ENCODE measurements at regions not wholly inside any gene's neighbourhood (a gene's known extent, or its start where the extent isn't known, plus 50 kb on each side); places are given as distances from the start of the nearest gene placed in this dataset.
"Not testable (repeated sequence)": the region's sequence is repeated elsewhere in the genome, so short reads cannot be mapped to it uniquely, and the experiment has no call there.

- DNase-seq, result no peak
These were observed 50.3 kb upstream of the TMC1 start for GRCh38 chr9:72471096-72471495.

GRCh38 chr9:72467766-72468738, 53.4 kb upstream of the TMC1 start:
- no peak for DNase-seq

DNA sequence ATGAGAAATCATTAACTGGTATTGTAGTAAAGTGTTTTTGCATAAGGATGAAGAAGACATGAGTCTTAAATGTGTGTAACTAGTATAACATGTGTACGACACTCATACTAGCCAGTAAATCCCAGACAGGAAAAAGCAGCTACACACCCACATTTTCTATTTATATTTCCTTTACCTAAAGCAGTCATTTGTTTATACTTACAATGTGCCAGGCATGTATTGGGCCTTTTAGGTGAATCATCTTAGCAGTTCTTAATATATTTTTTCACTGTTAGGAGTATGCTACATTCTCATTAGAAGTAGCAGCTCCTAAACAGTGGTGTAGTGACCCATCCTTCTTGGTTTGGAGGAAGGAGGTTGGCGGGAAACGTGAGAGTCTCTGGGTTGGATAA, 55.8 kb upstream of the TMC1 start:
- no peak for DNase-seq

GRCh38 chr9:72464857-72465592, 56.4 kb upstream of the TMC1 start:
- peak in 2 of 58 donors; percentile 6 to 36 for DNase-seq

GRCh38 chr9:72462340-72462739, 59.1 kb upstream of the TMC1 start:
- no peak for DNase-seq

DNA sequence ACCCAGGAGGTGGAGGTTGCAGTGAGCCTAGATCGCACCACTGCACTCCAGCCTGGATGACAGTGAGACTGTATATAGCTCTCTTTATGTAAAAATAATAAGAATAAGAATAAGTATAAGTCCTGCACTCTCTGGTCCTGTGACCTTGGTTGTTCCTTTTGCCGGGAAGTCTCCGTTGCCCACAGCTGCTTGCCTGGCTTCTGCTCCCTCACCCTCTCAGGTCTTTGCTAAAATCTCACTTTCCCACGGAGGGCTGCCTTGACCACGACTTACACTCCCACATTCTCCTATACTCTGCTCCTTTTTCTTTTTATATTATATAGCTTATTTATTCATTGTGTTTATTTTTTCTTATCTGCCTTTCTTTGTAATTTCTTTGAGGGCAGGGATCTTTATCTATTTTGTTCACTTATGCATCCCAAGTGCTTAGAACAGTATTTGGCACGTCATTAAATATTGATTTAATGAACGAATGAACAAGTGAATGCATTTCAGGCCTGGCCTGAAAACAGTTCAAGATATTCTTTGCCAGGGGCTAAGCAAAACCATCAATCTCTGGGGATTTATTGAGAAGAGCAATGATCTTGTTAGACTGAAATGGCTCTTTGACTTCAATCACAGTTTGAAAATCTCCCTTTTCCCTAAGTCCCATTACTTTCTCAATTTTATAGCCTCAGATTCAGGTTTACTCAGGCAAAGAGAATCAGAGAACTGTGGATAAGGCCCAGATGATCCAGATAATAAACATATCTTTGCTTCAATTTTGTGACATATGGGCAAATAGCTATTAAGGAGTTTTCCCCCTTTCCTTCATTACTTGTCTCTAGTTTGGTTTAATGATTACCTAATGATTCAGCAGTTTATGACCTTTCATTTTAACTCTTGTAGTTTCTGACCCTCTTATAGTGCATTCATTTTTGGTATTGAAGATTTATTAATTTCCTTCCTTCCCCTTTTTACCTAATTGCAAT, 60.8 kb upstream of the TMC1 start:
- no peak for DNase-seq

DNA sequence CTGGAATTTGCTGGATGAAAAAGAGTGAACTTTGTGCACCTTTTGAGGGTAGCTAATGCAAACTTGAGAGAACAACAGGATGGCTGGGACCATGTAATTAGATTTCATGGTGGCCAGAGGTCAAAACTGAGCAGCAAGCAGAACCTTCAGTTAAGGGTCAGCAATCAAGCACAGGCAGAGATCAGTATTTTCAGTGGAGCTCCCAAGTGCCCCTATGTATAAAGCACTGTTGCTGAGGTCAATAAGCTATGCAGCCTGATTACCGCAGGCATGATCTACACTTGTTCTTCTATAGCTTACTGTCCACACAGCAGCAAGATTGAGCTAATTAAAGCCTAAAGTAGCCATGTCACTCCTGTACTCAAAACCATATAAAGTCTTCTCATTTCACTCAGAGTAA, 62.1 kb upstream of the TMC1 start:
- DNase-seq, result no peak

DNA sequence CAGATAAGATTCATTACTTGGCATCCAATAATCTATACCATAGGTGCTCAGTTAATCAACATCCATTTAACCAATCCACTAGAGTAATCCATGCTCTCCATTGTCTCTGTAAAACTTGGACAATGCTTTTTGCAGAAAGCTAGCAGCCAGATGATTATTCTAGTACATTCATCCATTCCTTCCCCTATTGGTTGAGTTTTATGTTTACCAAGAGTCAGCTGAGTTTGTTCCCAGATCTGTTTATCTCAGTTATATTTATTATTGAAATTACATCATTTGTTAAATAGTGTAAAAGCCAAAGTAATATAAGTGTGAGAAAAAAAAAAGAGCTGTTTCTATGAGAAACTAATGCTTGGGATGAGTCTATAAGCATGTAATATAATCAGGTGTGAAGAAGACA, 63.3 kb upstream of the TMC1 start:
- no peak for DNase-seq

- no peak for DNase-seq
These were observed 64.0 kb upstream of the TMC1 start for GRCh38 chr9:72457366-72457765.

DNA sequence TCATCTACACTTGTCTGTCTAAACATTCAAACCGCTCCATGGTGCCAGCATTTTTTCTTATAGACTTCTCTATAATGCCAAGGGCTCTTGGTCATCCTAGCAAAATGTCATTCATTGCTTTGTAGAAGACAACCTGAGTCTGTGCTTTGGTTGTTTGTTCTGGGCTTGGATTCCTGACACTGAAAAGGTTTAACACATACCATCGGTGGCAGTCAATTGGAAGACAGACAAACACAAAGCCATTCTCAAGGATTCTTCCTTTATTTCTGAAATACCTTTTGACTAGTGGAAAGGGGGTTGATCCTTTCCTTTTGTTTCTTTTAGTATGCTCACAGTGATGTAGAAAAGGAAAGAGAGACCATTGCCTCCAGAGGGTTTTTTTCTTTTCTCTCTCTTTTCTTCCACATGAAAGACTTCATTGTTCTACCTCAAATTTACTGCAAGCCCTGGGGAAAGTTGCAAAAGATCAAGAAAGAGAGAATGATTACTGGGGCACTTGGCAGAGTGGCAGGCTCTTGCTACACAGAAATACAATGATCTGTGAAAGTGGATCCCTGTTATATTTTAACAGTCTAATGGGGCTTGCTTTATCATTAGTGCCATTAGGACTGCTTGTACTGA, 66.4 kb upstream of the TMC1 start:
- DNase-seq, result peak in 11 of 58 donors; percentile 1 to 44 (median 11)

GRCh38 chr9:72453797-72454196, 67.6 kb upstream of the TMC1 start:
- DNase-seq, result no peak

GRCh38 chr9:72446241-72446640, 75.2 kb upstream of the TMC1 start:
- DNase-seq, result not testable (repeated sequence)

DNA sequence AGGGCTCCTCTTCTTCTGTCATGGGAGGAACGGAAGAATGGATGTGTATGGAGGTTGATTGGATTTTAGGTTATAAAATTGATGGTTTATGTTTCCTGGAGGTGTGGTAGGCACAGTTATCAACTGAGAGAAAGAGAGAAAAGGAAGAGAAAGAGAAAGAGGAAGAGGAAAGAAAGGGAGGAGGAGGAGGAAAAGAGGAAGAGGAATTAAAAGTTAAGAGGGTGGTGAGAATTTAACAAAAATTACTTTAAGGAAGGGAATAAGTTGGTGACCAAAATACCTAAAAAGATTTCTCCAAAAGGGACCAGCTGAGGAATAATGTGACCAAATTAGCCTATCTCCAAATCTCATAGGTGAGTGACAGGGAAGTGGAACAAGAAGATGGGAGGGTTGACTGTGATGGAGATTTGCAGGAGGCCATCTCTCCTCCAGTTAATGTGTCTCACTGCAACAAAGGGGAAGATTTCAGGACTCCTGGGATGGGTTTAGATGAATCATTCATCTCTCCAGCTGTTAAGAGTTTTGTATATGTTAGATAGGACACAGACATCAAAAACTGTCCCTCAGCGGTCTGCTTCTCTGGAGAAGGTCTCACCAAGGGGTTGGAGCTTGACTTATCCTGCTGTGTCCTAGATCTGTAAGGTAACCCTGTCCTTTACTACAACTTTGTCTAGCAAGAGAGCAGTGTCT, 76.0 kb upstream of the TMC1 start:
- no peak for DNase-seq

DNA sequence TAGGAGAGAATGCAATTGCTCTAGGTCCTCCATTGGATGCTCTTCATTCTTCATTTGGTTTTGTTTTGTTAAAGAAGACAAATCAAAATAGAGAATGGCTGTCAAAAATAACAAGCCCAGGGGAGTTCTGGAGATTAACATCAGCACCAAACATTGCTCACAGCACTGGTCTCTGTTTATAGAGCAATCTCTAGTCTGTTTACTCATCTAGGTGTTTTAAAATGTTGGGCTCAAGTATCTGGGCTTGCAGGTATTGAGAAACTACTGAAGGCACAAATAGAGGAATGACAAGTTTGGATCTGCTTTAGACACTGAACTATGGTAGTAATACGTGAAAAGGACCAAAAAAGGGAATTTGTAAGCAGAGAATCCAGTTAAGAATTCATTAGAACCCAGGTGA, 77.0 kb upstream of the TMC1 start:
- DNase-seq, result no peak

- peak in 2 of 58 donors; percentile 2 to 3 for DNase-seq
These were observed 77.6 kb upstream of the TMC1 start for GRCh38 chr9:72443855-72444254.

DNA sequence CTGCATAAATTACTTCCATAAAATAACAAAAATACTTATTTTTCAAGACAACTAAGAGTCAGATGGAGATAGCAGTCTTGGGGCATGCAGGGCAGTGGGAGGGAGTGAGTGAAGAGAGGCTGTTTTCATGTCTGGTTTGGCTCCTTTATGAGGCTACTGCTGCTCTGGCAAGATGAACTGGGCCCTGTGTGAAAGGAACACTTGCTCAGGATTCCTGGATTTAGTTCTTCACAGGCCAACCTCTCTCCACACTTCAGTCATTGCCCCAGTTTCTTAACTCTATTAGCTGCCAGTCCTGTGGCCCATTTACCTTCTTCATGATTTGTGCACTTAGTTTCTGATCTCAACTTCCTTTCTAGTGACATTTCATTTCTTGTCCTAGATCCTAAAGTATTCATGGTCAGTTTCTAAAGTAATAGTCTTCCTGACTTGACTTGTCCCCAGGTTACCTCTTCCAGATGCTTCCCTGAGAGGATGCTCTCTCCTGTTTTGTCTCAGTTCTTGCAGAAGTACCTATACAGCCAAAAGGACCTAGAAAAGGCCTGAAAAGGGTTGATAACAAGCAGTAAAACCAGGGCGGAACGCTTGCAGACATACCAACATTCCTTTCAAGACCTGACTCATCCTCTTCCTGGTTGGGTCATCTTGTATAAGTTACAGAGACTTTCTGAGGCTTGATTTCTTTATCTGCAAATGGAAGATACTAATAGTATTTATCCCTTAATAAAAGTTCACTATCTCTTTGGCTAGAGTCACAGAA, 77.0 kb upstream of the ZFAND5 start:
- peak in 11 of 58 donors; percentile 3 to 39 (median 17) for DNase-seq

DNA sequence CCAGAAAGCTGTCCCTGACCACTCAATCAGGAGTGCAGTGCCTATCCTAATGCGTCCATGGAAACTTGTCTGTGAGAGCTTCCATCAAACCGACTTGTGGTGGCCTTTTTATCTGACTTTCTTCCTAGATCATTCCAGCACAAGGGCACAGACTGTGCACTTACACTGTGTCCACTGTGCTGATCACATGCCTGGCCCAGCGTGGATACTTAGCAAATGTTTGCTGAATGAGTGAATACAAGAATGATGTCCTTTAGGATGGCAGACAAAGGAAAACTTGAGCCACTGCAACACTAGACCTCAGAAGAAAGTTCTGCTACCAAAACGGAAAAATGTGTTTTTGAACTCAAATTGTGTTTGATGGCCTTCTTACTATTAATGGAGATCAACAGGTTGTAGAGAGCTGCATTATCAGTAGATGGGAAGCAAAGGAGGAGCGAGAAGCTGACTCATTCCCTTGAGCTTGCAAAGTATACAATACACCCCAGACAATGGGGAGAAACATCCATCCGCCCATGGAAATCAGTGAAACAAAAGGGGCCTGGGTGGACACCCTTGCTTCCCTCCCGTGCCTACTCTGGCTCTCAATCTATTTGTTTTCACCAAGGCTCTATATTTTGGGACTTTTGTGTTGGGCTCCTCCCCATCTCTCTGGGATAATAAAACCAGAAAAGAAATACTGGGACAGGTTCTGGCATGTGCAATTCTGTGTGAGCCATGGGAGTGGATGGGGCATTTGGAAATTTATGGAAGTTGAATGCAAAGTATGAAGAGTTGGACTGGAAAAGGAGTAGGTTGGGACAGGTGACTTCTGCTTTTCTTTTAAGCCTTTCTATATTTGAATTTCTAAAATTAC, 76.2 kb upstream of the ZFAND5 start:
- DNase-seq, result no peak

DNA sequence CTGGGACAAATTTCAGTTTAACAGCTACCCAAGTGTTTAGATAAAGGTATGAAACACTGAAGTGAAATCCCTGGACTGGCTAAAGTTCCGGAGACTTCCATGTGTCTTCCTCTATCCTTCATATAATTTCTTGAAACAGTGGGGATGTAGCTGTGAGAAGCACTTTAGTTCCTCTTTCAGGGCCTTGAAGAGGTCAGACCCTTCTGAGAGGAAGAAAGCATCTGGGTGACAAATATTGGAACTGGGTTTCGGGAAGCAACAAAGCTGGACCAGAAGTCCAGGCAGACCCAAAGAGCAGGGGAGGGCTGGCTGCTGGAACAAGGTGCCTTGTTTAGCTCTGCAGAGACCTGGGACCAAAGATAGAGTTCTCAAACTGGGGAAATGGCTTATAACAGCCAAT, 75.4 kb upstream of the ZFAND5 start:
- DNase-seq, result peak in 5 of 58 donors; percentile 3 to 15 (median 11)

Measured in anterior cingulate cortex (tissue), 58 donors.